ENCODE measurements at regions not wholly inside any gene's neighbourhood (a gene's known extent, or its start where the extent isn't known, plus 50 kb on each side); places are given as distances from the start of the nearest gene placed in this dataset.
A peak's percentile ranks its signal among the peaks of the same experiment; 100 is the strongest.

DNA sequence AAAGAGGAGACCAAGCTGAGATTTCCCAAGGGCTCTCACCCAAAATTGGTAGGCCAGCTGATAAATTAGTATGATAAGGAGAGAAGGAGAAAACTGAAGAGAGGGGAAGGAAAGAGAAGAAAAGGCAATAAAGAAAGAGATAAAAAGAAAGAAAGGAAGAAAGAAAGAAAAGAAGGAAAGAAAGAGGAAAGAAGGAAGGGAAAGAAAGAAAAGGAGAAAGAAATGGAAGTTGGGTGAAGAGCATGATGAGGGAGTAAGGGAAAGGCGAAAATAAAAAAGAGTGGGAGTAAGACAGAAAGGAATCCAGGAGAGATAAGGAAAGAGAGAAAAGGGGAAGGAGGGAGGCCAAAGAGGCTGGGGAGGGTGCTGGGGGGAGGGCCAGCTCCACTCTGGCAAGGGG is 95.4 kb downstream of the MRM1 start:
- no peak for DNase-seq

DNA sequence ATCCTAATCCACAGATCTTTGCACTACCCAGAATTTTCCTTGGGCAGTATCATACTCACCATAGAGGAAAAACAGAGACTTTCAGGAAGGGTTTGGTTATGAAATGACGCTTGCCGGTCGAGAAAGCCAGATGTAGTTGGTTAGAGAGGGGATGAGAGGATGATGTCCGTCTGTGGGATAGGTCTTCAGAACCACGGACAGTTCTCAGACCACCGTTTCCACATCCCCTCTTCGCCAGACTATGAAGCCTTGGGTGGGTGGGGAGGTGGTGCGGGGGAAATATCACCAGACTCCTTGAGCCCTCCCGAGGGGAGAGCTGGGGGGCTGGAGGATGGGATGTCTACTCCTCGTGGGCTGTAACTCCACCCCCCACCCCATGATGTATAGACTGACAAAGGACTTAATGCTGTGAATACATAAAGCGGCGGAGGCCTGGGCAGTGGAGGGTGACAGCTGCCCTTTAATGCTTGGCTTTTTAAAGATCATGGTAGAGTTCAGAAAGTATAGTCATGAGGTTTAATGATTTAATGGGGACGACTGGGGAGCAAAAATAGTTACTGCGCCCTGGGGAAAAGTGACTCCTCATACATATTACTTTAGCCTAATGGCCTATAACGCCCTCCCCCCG is 96.6 kb downstream of the MRM1 start:
- DNase-seq: no peak

DNA sequence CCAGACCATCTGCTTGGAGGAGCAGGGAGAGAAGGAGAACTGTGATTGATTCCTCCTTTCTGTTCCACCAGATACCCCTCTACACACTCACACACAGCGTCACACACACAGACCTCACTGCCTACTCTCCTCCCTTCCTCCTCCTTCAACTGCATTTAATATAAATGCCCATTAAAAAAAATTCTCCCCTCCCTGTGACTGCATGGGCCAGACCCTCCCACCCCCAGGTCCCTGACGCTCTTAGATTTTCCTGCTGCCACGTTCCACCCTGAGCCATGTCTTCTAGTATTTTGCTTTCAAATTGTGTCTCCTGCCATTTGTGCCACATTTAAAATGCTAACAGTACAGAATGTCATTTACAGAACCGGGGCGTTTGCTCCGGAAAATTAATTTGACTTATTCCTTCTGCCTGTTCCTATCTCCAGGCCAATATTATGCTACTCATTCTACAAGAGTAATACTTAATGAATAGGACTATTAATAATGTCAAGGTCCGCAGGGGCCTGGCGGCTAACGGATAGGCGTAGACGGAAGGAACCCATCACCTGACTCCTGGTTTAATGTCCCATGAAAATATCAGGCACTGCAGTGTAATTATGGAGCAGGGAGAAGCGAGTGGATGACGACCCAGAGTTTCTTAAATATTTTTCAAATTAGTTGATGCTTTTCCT is 100.2 kb downstream of the MRM1 start:
- no peak for DNase-seq

DNA sequence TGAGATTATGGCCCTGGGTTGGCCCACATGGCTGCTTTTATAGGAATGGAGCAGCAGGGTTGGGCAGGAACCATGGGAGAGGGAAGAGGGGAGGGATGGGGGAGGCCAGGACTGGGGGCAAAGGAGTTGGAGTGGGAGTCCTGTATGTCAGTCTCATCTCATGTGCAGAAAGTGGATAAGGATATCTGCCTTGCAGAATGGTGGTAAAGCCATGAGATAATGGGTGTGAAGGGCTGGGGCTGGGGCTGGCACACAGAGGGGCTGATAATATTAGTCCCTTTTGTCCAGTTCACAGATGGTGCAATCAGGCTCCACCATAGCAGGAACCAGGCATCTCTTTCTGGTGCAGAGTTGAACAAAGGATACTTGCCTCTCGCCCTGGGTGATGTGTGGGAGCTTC is 101.3 kb downstream of the MRM1 start:
- no peak for DNase-seq

DNA sequence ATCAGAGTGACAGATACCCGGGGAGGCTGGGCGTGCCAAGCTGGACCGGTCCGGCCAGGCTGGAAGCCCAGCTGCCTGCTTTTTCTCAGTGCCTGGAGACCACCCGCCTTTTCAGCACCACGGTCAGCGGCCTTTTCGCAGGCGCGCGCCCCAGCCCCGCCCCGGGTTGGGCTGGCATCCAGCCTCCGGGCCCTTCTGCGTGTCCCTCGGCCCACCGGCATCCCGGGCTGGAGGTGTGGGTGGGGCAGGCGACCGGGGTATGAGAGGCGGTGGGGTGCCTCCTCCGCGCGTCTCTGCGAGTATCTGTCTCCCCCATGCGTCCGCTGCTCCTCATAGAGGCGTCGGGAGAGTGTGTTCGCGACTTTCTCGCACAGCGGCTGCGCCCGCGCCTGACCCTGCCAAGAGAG is 102.5 kb downstream of the MRM1 start:
- DNase-seq: no peak

DNA sequence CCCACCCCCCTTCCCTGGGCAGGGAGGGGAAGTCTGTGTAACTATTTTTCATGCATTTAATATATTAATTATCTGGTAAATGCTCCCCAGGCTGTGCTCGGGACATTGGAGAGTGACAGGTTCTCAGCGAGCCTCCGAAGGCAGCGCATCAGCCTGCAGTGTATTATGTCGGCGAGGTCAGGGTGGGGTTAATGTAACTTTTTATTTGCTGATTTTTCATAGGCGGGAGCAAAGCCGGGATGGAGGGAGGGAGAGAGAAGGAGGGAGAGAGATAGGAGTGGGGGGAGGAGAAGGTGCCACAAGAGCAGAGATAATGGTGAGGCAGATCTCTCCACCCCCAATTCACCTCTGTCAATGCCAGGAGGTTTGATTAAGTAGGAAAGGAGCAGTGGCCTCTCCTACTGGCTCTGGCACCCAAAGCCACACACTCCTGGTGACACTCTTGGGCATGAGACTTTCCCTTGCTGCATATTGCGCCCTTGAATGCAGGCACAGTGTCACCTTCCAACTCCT is 104.0 kb downstream of the MRM1 start:
- no peak for DNase-seq

DNA sequence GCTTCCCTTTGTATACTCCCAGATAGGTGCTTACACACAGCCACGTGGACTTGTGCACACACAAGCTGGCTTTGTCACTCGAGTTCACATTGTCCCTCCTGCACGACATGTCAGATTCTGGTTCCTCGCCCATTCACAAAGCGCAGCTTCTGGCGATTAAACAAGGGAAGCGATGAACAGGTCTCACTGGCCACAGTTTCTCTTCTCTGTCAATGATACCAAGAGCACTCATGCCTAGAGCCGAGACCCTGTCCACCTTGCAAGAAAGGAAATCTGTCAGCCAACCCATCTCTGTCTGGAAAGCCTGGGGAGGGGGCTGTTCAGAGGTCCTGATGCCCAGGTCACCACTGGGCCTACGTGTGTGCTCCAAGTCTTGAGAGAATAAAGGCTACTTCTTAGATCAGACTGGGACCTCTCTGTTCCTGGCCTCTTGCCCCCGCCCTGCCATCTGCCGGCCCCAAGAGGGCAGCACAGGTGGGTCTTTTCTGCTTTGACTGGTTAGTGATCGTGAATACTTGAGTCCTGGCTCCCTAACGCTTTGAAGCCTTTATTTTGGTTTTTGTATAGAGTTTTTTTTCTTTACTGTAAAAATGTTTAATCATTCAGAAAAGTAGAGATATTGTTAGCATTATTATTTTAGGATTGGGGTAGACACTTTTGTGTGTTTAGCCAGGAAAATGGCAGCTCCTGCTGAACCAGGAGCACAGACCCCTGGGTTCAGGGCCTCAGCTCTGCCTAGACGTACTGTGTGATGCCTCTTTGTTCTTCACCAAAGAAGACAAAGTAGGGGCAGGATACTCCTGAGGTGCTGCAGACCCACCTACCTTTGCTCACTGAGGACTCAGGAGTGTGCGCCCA is 104.7 kb downstream of the MRM1 start:
- DNase-seq: peak; percentile 61

DNA sequence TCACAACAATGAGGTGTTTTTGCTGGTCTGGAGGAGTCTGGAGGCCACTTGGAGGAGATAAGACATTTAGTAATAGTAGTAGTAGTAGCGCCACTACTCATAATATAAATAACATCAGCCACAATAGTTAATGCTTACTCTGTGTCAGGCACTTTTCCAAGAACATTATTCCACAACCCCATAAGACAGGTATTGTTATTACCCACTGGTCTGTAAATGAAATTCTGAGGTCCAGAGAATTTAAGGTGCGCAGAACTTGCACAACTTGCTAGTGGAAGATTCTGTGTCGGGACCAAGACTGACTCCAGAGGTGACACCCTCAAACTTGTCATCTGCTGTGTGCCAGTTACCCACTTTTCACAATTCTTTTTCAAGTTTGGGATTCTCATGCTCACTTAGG is 106.5 kb downstream of the MRM1 start:
- no peak for DNase-seq

DNA sequence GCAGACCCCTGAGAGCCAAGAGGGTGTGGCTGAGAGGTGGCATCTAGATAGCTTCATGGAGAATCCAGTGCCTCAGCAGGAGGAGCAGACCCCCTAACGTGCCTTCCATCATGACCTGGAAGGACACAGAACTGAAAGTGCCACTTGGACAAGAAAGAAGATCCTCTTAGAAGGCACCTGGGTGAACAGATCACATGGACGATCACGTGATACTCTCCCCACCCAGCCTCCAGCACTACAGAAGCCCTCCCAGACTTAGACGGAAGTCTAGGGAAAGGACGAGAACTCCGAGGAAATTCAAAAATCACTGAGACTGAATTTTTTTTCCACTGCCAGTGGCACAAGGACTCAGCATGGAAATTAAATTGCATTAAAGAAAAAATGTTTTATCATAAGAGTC is 113.4 kb downstream of the MRM1 start:
- DNase-seq: no peak

DNA sequence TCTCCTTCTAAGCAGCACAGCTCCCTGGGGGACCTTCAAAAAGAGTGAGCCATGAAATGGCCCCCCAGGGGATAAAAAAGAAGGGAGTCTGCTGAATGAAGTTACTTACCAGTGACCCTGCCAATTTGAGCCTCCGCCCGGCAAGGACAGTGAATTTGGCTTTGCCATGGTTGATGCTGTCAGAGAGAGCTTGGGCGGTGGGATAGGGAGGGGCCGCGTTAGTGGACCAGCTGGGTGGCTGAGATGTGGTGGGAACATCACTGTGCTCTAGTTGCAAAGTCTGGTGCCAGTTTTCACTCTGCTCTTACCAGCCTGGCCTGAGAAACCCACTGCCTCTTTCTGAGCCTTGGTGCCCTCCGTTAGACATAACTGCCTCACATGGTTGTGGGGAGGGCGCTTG is 114.6 kb downstream of the MRM1 start:
- DNase-seq: no peak

DNA sequence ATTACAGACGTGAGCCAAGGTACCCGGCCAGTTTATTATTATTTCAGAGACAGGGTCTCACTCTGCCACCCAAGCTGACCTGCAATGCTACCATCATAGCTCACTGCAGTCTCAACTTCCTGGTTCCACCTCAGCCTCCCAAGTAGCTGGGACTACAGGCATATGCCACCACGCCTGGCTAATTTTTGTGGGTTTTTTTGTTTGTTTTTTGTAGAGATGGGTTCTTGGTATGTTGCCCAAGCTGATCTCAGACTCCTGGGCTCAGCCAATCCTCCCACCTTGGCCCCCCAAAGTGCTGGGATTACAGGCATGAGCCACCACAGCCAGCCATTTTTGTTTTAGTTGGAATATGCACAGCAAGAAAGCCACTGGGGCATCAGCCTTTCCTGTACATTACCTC is 115.7 kb downstream of the MRM1 start:
- no peak for DNase-seq

DNA sequence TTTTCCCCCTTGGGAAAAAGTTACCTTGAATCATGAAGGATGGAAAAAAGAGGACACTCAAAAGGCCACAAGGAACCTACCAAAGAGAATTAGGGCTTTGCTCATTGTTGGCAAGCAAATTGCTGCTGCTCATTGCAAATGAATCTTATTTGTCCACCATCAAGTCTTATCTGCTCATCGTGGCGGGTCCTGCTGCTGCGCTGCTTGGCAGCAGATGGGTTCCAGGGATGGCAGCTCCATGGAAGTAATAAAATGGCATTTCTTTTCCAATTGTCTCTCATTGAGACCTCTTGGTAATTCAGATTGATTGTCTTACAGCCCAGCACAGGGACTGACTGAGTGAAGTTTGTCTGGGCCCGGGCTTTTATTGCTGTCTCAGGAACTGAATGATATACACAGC is 118.7 kb downstream of the MRM1 start:
- DNase-seq: no peak

DNA sequence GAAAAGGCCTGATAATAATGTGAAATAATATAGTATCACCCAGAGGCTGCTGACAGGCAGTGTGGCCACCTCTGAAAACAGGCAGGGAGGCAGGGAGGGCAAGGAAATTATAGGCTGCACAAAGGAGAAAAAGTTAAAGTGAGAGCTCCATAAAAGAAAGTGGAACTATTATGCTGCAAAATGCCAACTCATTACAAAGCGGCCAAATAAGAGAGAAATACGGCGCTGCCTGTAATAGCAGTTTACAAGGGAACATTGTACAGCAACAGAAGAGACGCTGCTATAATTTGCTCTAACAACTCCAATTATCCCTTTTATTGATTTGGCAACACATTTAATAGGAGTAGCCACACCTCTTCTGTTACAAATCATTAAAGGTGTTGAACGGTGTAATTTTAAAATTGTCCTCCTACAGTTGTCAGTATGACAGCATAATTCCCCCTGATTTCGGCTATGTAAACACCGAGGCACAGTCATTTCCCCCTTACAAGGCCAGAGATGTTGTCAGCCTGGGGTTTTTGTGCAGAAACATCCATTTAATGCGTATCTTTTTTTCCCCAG is 120.3 kb downstream of the MRM1 start:
- no peak for DNase-seq

DNA sequence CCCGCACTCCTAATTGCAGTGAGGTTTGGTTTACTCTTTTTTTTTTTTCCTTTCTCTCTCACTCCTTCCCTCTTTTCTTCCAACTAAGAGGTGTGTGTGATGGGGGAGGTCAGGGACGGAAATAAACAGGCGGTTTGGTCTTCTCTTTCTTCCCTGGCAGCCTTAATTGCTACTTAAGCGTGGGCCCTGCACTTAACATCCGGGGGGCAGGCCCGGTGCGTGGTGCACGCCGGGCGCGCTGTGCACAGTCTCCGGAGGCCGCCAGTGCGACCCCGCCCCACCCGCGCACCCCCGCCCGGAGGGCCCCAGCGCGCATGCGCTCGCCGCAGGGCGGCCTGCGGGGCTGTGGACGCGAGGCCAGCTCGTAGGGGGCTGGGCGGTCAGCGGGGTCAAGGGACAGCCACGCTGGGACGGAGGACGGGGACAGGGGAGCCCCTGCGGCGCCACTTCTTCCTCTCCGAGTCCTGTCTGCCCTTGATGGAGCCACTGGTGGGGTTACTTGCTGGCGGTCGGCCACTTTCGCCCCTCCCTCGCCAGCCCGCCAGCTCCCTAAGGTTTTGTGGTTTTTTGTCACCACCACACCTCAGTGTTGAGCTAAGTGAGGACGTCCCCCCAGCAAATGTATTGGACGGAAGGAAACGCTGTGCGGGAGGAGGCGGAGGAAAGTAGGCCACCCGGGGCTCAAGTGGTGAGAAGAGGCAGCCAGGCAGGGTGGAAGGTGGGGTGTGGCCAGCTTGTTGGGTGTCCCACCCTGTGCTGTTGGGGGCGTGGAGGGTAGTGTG is 120.9 kb downstream of the MRM1 start:
- no peak for DNase-seq

DNA sequence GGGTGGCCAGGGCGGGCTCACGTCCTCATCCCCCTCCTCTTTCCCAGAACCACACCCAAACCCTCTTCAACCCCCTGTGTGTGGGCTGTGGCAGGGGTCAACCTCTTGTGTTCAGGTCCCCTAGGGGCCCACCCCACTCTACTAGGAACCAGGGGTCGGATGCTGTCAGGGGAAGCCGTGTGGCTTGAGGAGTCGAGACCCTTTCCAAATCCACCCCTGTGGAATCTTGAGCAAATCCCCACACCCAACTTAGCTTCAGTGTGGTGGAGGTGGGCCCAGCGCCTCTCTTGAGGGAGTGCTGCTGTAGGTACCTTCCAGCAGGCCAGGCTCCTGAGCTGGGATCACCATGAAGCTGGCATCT is 121.5 kb downstream of the MRM1 start:
- no peak for DNase-seq

DNA sequence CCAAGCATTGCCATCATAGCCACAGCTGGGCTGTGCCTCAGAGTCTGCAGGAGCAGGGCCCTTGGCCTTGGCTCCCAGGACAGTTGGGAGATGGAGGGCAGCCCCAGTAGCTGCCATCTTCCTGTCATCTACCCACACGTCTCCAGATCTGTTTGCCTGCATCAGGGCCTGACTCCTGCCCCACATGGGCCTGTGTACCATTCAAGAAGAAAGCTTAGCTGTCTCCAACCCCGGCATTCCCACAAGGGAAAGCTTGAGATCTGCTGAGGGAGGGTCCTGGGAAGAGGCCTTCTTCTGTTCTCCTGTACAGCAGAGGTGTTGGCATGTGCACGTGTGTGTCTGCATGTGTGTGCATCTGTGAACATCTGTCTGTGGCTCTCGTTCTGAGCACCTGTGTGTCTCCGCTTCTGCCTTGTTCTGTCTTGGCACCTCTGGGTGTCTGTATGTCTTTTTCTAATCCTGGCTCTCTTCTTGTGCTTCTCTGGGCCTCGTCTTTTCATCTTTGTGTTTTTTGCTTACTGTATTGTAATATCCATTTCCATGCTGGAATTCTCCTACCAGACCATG is 122.2 kb downstream of the MRM1 start:
- DNase-seq: no peak

DNA sequence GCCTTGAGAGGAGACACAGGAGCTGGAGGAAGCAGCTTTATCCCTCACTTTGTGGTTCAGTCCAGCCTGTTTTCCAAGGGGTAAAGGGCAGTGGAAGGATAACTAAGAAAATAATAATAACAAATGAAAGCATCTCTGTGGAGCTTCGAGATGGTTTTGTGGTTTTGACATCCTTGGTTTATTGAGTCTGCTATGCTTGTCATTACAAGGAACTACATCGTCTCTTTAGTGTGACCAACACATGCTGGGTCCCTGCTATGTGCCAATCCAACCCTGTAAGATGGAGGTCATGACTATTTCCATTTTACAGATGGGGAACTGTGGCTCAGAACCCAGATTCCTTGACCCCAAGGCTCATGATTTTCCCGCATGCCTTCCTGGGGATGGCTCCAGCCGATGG is 124.8 kb downstream of the MRM1 start:
- DNase-seq: no peak

DNA sequence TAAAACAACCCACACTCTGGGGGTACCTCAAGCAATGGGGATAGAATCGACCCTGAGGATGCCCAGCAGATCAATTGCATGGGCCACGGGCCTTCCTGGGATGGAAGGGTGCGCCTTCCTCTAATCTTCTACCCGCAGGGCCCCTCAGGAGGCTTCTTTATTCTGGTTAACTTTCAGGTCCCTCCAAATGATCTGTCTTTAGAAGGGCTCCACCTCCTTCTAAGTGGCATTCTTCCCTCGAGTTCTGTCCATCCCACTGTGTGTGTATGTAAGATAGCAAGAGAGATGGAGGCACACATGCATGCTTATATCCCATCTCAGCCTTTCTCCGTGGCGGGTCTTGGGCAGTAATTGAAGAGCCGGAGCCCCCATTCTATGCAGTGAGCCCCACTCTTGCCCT is 125.7 kb downstream of the MRM1 start:
- no peak for DNase-seq

DNA sequence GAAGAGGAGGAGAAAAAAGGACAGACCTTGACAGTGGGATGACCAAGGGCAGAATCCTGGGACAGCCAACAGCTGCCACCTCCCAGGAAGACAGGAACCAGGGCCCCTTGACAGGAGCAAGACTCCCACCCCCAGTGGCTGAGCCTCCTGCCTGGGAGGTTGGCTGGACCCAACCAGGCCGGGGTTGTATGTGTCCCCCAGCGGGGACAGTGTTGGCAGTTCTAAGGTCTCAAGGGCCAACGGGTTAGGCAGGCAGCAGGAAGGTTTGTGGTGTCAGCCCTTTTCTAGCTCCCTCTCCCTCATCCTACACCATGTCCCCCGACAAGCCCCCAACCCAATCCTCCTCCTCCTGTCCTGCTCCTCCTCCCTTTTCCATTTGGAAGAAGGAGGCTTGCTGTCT is 126.2 kb downstream of the MRM1 start:
- no peak for DNase-seq

DNA sequence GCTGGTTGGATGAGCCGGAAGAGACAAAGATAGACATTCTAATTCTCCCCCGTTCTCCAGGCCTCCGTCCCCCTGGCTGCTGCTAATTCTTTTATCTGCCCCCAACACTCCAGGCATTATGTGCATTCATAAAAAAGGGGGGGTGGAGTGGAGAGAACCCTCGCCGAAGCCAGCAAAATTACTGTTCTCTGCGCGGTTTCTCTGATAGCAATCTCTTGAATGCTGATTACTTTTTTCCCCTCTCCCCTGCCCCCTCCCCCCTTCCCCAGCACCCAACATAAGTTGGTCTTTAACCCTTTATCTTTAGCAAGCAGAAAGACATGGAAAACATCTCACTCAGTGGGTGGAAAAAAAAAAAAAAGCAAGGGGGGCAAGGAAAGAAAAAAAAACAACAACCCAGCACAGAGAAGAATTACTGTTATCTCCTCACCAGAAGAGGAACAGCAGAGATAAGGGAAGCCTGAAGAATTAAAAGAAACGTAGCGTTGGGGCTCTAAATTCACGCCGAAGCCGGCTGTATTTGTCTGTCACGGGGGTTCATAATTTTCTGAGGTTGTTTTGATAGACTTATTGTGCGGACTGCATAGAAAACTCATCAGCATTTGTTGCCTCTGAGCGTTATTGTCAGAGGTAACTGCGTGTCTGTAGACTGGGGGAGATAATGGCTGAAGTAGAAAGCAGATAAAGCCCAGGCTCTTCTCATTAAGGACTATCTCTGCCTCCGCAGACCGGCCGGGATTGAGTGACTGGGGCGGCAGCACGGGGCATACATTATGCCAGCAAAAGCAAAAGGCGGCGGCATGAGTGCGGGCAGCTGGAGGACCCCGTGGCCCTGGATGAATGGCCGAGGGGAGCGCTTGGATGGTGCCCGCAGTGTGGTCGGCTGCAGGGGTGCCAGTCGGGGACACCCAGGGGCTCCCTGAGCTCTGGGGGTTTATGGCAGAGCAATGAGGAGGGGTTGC is 126.9 kb downstream of the MRM1 start:
- no peak for DNase-seq

DNA sequence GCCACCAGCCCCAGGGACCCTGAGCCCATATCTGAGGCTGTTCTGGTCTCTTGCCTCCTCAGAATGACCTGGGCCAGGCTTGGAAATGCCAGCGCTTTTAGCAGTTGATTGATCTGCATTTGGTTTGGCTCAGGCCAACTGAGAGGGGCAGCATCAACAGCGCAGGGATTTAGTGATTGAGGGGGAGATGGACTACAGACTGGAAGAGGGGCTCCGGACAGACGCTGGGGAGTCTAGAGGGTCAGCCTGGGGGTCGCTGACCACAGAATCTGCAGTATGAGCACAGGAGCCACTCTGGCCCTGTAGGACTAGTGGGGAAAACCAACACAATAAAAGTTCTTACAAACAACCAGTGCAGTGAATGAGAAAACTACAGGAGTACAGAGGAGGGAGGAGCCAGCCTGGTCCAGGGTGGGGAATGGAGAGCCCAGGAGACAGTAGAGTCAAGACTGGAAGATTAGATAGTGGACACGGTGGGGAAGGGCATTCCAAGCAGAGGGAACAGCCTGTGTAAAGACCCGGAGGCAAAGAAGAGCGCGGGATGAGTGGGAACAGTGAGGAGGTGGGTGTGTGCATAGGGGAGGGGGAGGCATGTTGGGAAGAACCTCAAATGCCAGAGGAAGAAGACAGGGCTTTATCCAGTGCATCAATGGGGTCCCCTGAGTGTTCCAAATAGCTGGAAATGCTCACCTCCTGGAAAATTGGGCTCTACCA is 128.9 kb downstream of the MRM1 start:
- no peak for DNase-seq
